NCI-H1436 (cell line): ENCODE measurements at regions not wholly inside any gene's neighbourhood (a gene's known extent, or its start where the extent isn't known, plus 50 kb on each side); places are given as distances from the start of the nearest gene placed in this dataset.

Source experiments
- DNase-seq: peaks from one replicate; lab custom pipeline; 2025; lab: John Stamatoyannopoulos, UW

DNA sequence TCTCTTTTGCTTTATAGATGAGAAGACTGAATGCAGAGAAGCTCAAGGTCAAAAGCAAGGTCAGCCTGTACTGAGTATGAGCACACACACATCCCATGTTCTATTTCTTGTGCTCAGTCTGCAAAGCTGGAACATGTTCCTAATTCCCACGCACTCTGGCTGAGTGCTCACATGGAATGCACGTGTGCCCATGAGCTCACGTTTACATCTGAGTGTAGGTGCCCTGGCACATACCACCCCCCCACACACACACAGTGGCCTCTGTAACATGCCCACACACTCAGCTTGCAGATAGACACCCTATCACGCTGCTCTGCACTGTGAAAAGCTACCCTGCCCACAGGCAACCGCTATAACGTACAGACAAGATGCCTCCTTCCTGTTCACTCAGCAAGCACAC lies 700.1 kb downstream of the MED13L start:
- no peak for DNase-seq

DNA sequence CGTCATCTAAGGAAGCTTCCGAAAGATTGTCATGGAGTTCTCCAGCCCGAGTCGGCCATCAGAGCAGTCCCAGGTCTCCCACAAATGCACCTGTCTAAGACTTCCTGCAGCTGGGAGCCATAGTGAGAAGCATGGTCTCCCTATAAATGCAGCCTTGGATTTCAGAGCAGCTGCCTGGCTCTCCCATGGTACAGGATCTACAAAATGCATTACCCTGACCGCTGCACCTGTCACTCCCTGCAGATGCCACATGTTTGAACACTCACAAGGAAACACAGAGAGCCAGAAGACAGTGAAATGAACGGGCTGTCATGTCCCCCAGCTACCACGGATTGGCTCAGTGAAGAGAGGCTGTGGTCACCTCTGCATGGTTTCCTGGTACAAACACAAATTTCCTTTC lies 702.7 kb downstream of the MED13L start:
- DNase-seq = no peak

- no peak for DNase-seq
Measured at GRCh38 chr12:115572440-115572839, 705.1 kb downstream of the MED13L start.

- no peak for DNase-seq
Measured at GRCh38 chr12:115571446-115571845, 706.0 kb downstream of the MED13L start.

DNA sequence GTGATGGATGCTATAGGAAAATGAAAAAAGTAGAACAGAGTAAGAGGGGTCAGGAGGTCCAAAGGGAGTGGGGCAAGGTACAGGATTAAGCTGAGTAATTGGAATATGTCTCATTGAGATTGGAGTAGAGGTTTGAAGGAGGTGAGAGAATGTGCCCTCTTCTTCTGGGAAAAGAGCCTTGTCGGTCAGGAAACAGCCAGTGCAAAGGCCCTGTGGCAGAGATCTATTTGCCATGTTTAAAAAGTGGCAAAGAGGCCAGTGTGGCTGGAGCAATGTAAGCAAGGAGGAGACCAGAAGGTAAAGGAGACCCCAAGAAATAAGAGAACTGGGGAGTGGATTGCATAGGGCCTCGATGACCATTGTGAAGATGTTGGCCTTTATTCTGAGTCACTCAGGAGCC lies 706.5 kb downstream of the MED13L start:
- DNase-seq = no peak

DNA sequence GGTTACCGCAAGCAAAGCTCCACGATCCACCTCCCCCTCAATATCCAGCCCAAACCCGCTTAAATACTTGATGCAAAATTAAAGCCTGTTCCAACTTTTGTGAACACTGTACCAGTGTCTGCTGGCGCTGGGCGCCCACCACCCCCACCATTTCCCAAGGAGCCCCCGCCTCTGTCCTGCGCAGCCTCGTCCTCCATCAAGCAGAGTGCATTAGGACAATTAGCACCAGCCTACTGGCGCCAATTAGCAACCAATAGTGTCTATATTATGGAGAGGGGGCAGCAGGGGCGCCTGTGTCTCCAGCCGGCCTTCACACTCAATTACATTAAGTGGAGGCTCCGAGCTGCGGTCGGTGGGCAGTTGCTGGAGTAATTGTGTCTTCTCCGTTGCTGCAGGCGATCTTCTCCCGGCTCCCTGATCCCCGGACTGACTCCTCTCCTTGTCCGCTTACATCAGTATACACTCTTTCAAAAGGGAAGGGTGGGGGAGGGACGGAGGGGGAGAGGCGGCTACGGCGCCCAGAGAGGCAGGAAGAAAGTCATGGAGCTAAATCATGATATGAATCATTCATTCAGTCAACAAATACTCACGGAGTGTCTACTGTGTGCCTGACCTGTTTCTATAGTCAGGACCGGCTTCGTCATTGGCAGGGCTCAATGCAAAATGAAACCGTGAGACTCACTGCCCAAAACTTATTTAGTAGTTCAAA lies 707.3 kb downstream of the MED13L start:
- DNase-seq = no peak

GRCh38 chr12:115569345-115570068 lies 708.0 kb downstream of the MED13L start:
- DNase-seq = no peak

DNA sequence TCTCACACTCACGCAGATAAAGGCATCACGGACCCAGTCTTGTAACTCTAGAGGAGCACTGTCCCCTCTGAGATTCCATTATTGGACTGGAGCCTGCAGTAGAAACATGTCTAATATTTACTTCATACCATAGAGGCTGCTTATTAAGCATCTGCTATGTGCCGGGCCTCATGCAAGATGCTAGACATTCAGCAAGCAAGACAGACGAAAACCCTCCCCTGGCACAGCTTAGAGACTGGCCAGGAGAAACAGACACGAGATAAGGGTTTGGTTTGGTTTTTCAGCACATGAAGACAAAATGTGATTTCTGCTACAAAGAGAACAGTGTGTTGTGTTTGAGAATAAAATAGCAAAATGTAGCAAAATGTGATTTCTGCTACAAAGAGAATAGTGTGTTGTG lies 719.2 kb downstream of the MED13L start:
- no peak for DNase-seq

DNA sequence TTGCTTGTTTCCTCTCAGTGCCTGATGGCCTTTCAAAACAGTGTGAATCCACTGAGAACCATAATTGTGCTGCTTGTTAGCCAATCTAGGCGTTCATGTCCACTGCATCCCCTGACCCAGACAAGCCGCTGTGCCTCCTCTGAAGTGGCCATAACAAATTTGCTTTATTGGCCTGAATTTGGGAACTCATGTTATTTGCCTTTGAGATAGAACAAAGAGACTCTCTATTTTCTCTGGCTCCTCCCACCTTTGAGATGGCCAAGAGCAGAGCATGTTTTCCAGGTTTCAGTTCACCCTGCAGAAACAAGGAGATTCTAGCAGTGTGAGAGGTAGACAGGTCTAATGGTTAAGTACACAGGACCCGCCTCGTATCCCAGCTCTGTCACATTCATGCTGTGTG lies 723.9 kb downstream of the MED13L start:
- no peak for DNase-seq

GRCh38 chr12:115543269-115543668 lies 734.2 kb downstream of the MED13L start:
- DNase-seq = no peak

GRCh38 chr12:115542656-115543055 lies 734.8 kb downstream of the MED13L start:
- no peak for DNase-seq

GRCh38 chr12:115541891-115542421 lies 735.5 kb downstream of the MED13L start:
- DNase-seq = no peak

DNA sequence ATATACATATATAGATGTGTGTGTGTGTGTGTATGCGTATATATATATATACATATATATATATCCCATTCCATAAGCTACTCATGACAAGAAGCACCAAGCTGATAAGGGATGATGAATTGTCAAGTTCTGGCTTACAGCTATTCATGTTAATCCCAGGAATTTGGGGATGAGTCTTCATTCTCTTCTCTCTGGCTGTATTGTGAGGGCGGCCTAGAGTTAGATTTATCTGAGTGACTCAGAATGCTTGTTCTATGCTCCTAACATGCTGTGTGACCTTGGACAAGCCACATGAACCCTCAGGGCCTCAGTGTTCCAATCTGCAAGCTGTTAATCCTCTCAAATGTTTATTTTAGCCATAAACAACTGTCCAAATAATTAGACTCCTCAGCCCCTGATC lies 749.0 kb downstream of the MED13L start:
- DNase-seq = no peak

DNA sequence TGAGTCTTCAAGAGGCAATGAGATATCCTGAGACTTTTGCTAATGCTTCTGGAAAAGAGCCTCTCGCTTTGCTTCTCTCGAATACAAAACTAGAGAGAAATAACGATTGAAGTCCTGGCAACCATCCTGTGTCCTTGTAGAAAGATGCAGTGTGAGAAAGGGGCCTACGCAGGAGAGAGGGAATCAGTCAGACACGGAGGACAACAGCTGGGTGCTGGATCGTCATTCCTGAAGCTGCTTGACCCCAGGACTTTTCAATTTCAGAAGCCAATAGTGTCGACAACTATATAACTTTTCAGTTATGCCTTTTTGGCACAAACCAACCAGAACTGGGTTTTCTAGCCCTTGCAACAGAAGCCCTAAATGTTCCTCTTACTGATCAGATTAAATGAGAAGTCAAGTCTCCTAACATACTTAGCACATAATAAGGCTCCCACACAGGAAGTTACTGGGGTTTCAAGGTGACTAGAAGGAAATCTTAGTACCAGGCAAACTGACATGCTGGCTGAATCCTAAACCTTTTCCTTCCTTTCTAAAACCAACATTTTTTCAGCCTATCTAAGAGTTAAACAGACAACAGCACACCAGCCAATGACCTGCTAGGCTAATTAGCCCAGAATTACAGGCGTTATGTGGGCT lies 755.6 kb downstream of the MED13L start:
- no peak for DNase-seq

DNA sequence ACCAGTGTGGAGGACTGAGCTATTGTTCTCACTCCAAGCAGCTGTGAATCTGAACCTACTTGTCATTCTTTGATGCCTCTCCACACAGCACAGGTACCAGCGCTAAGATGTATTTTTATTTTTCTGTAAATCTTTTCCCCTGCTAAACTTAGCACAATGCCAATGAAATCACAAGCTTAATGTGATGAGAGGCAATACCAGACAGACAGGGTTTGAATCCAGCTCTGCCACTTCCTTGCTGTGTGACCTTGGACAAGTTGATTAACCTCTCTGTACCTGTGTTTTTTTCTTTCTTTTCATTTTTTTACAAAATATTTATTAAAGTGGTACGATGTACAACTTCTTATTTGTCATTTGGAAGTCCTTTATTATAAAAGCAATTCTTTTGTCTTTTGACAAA lies 757.6 kb downstream of the MED13L start:
- DNase-seq = no peak

- DNase-seq = no peak
Measured at GRCh38 chr12:115519359-115519758, 758.1 kb downstream of the MED13L start.

DNA sequence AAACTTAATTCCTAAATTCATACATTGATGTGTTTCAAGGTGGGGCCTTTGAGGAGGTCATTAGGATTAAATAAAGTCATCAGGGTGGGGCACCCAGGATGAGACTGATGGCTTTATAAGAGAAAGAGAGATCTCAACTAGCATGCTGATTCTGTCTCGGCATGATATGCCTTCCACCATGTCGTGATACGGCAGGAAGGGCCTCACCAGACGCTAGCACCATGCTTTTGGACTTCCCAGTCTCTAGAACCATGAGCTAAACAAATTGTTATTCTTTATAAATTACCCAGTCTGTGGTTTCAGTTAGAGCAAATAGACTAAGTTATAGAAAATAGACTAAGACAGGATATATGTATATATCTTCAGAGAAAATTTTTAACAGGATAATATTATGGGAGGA lies 759.6 kb downstream of the MED13L start:
- no peak for DNase-seq

GRCh38 chr12:115511986-115512711 lies 765.3 kb downstream of the MED13L start:
- no peak for DNase-seq

GRCh38 chr12:115511305-115511704 lies 766.2 kb downstream of the MED13L start:
- DNase-seq = no peak

DNA sequence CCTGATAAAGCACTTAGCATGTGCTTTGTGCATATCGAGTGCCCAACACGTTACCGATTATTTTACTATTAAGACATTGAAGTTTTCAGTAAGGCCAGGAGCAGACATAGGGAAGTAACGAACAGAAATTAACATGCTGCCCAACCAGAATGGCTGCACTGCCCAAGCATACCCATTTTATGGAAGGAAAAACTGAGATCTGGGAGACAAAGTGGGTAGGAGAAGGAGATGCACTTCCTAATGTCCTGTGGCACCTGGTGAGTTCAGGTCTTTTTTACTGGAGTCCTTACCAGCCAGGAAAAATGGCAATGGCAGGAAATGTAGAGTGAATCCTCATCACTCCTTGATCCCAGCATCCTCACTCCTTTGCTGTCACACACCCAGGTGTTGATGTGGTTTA lies 768.5 kb downstream of the MED13L start:
- no peak for DNase-seq

DNA sequence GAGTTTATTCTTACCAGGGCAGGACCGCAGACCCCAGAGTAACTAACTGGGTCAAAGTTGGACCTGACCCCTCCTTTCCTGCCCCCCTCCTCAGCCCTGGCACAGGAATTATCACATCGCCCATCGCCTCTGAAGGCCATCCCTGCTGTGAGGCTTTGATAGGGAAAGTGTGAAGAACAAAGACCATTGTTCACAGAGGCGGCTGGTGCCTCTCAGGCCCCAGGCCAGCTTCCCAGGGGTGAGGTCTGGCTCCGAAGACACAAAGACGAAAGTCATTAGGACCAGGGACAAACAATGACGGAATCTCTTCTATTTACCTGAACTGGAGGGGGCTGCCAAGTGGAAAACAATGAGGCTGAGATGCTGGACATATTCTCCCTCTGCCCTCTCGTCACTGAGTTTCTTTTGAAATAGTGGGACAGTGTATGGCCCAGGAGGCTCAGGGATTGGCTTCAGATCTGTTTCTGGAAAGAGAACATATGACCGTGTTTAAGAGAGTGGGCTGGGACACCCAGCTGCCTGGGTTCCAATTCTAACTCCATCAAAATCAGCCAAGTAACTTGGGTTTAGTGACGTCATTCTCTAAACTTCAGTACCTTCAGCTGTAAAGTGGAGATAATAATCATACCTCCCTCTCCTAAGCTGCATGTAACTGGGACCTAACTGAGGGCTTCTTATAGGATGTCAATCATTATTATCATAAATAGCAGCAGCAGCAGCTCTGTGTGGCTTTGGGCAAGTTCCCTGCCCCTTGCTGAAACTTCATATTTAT lies 769.4 kb downstream of the MED13L start:
- DNase-seq = no peak

DNA sequence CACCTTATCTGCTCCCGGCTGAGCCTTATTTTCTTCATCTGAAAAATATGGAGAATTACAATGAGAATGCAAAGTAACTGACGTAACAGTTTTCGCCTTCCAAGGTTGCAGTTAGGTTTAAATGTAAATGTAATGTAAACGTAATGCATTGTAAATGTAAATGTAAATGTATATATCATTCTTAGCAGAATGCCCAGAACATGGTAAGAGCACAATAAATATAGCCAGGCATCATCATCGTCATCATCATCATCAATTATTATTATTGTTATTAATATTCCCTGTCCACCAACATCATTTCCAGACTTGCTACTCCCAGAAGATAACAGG lies 770.0 kb downstream of the MED13L start:
- no peak for DNase-seq
